OCI-LY7 (cell line): ENCODE measurements at regions not wholly inside any gene's neighbourhood (a gene's known extent, or its start where the extent isn't known, plus 50 kb on each side); places are given as distances from the start of the nearest gene placed in this dataset.

Experiments
- EZH2phosphoT487 ChIP-seq: fragments of 200-600 bp; sonication (generic); IDR thresholded peaks from 2 replicates; pipeline ENCODE4 v1.6.1; 2018; ENCODE audit warnings: low read depth, borderline replicate concordance, mild to moderate bottlenecking, mixed run types, antibody characterized with exemption, low read length, moderate library complexity, mixed read lengths
- TF ChIP-seq, protein P1 (sequence below): fragments of 200-600 bp; sonication (generic); conservative IDR thresholded peaks from 2 replicates; pipeline ENCODE4 v1.5.1; 2014; ENCODE audit warnings: mild to moderate bottlenecking, antibody characterized with exemption, low read length, moderate library complexity, mixed read lengths

DNA sequence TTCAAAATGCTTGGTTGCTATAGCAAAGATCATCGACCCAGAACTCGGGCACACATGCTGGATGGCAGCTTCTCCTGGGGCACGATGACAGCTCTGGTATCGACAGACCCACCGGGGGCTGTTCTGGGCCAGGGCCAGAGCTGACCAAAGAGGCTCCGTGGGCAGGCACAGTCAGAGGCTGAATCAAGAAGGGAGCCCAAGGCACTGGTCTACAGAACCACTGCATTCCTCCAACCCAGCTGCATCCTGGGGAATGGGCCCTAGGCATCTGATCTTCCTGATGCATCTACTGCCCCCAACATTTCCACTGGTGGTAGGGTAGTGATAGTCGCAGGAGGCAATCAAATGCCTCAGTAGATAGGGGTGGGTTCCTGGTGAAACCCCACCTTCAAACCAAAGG lies 470.3 kb downstream of the TBC1D22A start:
- TF ChIP-seq, protein P1, sequence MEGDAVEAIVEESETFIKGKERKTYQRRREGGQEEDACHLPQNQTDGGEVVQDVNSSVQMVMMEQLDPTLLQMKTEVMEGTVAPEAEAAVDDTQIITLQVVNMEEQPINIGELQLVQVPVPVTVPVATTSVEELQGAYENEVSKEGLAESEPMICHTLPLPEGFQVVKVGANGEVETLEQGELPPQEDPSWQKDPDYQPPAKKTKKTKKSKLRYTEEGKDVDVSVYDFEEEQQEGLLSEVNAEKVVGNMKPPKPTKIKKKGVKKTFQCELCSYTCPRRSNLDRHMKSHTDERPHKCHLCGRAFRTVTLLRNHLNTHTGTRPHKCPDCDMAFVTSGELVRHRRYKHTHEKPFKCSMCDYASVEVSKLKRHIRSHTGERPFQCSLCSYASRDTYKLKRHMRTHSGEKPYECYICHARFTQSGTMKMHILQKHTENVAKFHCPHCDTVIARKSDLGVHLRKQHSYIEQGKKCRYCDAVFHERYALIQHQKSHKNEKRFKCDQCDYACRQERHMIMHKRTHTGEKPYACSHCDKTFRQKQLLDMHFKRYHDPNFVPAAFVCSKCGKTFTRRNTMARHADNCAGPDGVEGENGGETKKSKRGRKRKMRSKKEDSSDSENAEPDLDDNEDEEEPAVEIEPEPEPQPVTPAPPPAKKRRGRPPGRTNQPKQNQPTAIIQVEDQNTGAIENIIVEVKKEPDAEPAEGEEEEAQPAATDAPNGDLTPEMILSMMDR: no peak
- no peak for TF ChIP-seq EZH2phosphoT487
